HEK293 (cell line): ENCODE measurements at regions not wholly inside any gene's neighbourhood (a gene's known extent, or its start where the extent isn't known, plus 50 kb on each side); places are given as distances from the start of the nearest gene placed in this dataset.

ENCODE experiments used
- CTCF ChIA-PET: fragments of 350-600 bp; formaldehyde crosslinking; extraction: SDS; loops from one replicate; lab custom pipeline; 2021; ENCODE audit warnings: antibody characterized with exemption; lab: Yijun Ruan, JAX
- POLR2A ChIA-PET: fragments of 300-600 bp; formaldehyde crosslinking; extraction: SDS; loops from one replicate; lab custom pipeline; 2020; ENCODE audit warnings: antibody characterized with exemption, inconsistent platforms; lab: Yijun Ruan, JAX
- H3K27ac ChIP-seq: fragments of 200-500 bp; sonication (Bioruptor generic); 2 replicates; pipeline ENCODE4 v1.5.1; 2014; ENCODE audit warnings: low read depth, low read length, control low read depth, inconsistent platforms; ENCODE audit errors: extremely low read depth
- H3K36me3 ChIP-seq, 2 experiments: fragments of 200-500 bp in 1 of 2; sonication (Bioruptor generic) in 1 of 2; 1 replicate in 1 of 2; 2 replicates in 1 of 2; pipeline ENCODE4 v1.5.1; 2014 to 2017; ENCODE audit warnings: inconsistent platforms in 2 of 2, low read length in 2 of 2; ENCODE audit not compliant: control insufficient read depth in 2 of 2, insufficient read depth in 1 of 2
- H3K4me1 ChIP-seq: fragments of 200-500 bp; sonication (Bioruptor generic); 2 replicates; pipeline ENCODE4 v1.5.1; 2014; ENCODE audit warnings: mild to moderate bottlenecking, low read length, inconsistent platforms; ENCODE audit not compliant: control insufficient read depth, insufficient read depth
- H3K4me3 ChIP-seq: 2 replicates; pipeline ENCODE4 v1.5.1; 2011; ENCODE audit warnings: low read depth, mild to moderate bottlenecking, control low read depth, low read length, moderate library complexity
- H3K9me3 ChIP-seq: fragments of 200-500 bp; sonication (Bioruptor generic); 2 replicates; pipeline ENCODE4 v1.5.1; 2014; ENCODE audit warnings: low read depth, low read length, inconsistent platforms; ENCODE audit not compliant: control insufficient read depth, insufficient read depth
- GFI1B ChIP-seq: fragments of 450-650 bp; formaldehyde crosslinking; IDR thresholded peaks from 2 replicates; pipeline ENCODE4 v1.5.1; 2016; ENCODE audit warnings: missing biosample characterization, missing genetic modification characterization
- GLIS2 ChIP-seq: fragments of 450-650 bp; formaldehyde crosslinking; IDR thresholded peaks from 2 replicates; pipeline ENCODE4 v1.5.1; 2016; ENCODE audit warnings: missing biosample characterization, missing genetic modification characterization
- IKZF3 ChIP-seq: fragments of 450-650 bp; IDR thresholded peaks from 2 replicates; pipeline ENCODE4 v1.5.0; 2018; ENCODE audit warnings: missing biosample characterization, mild to moderate bottlenecking, missing genetic modification characterization, moderate library complexity
- KLF1 ChIP-seq: fragments of 450-650 bp; formaldehyde crosslinking; IDR thresholded peaks from 2 replicates; pipeline ENCODE4 v1.5.1; 2016; ENCODE audit warnings: missing biosample characterization, missing genetic modification characterization
- KLF8 ChIP-seq: fragments of 450-650 bp; formaldehyde crosslinking; IDR thresholded peaks from 2 replicates; pipeline ENCODE4 v1.5.1; 2016; ENCODE audit warnings: missing biosample characterization, missing genetic modification characterization
- MEIS1 ChIP-seq: sonication (generic); formaldehyde crosslinking; IDR thresholded peaks from 2 replicates; pipeline ENCODE4 v1.8.1; 2022; ENCODE audit warnings: missing genetic modification reagents, mild to moderate bottlenecking, borderline replicate concordance
- SETDB1 ChIP-seq: IDR thresholded peaks from one replicate; pipeline ENCODE4 v1.6.1; 2017; ENCODE audit warnings: mild to moderate bottlenecking, low read length, moderate library complexity, mixed read lengths; ENCODE audit not compliant: insufficient read length
- WT1 ChIP-seq: fragments of 450-650 bp; formaldehyde crosslinking; IDR thresholded peaks from 2 replicates; pipeline ENCODE4 v1.5.1; 2016; ENCODE audit warnings: missing biosample characterization, missing genetic modification characterization
- YY2 ChIP-seq: fragments of 450-650 bp; formaldehyde crosslinking; IDR thresholded peaks from 2 replicates; pipeline ENCODE4 v1.5.1; 2016; ENCODE audit warnings: missing biosample characterization, missing genetic modification characterization
- ZBTB7A ChIP-seq: fragments of 450-650 bp; formaldehyde crosslinking; IDR thresholded peaks from 2 replicates; pipeline ENCODE4 v1.5.1; 2016; ENCODE audit warnings: low read depth, missing biosample characterization, missing genetic modification characterization
- ZFHX2 ChIP-seq: fragments of 450-650 bp; formaldehyde crosslinking; conservative IDR thresholded peaks from 2 replicates; pipeline ENCODE4 v1.5.1; 2016; ENCODE audit warnings: missing biosample characterization, missing genetic modification characterization
- ZNF140 ChIP-seq: fragments of 450-650 bp; formaldehyde crosslinking; IDR thresholded peaks from 2 replicates; pipeline ENCODE4 v1.5.1; 2016; ENCODE audit warnings: missing biosample characterization, missing genetic modification characterization
- ZNF16 ChIP-seq: fragments of 450-650 bp; formaldehyde crosslinking; IDR thresholded peaks from 2 replicates; pipeline ENCODE4 v1.5.1; 2016; ENCODE audit warnings: low read depth, missing biosample characterization, missing genetic modification characterization
- ZNF202 ChIP-seq: fragments of 450-650 bp; formaldehyde crosslinking; IDR thresholded peaks from 2 replicates; pipeline ENCODE4 v1.5.1; 2016; ENCODE audit warnings: missing biosample characterization, missing genetic modification characterization, borderline replicate concordance
- ZNF248 ChIP-seq: fragments of 450-650 bp; formaldehyde crosslinking; IDR thresholded peaks from 2 replicates; pipeline ENCODE4 v1.5.1; 2017; ENCODE audit warnings: missing biosample characterization, missing genetic modification characterization
- ZNF37A ChIP-seq: fragments of 450-650 bp; IDR thresholded peaks from 2 replicates; pipeline ENCODE4 v1.5.1; 2018; ENCODE audit warnings: missing biosample characterization, missing genetic modification characterization
- ZNF426 ChIP-seq: fragments of 450-650 bp; formaldehyde crosslinking; IDR thresholded peaks from 2 replicates; pipeline ENCODE4 v1.5.1; 2017; ENCODE audit warnings: missing biosample characterization, missing genetic modification characterization, mild to moderate bottlenecking, inconsistent platforms, moderate library complexity
- ZNF529 ChIP-seq: fragments of 450-650 bp; formaldehyde crosslinking; IDR thresholded peaks from 2 replicates; pipeline ENCODE4 v1.5.1; 2017; ENCODE audit warnings: missing genetic modification characterization, missing biosample characterization; ENCODE audit not compliant: insufficient replicate concordance
- ZNF561 ChIP-seq: fragments of 450-650 bp; IDR thresholded peaks from 2 replicates; pipeline ENCODE4 v1.5.1; 2018; ENCODE audit warnings: missing biosample characterization, missing genetic modification characterization, borderline replicate concordance
- ZNF571 ChIP-seq: fragments of 450-650 bp; formaldehyde crosslinking; IDR thresholded peaks from 2 replicates; pipeline ENCODE4 v1.5.0; 2017; ENCODE audit warnings: missing biosample characterization, missing genetic modification characterization
- ZNF621 ChIP-seq: fragments of 450-650 bp; formaldehyde crosslinking; IDR thresholded peaks from 2 replicates; pipeline ENCODE4 v1.5.1; 2017; ENCODE audit warnings: missing biosample characterization, missing genetic modification characterization
- ZNF624 ChIP-seq: fragments of 450-650 bp; formaldehyde crosslinking; IDR thresholded peaks from 2 replicates; pipeline ENCODE4 v1.5.1; 2017; ENCODE audit warnings: missing biosample characterization, missing genetic modification characterization
- ZNF670 ChIP-seq: fragments of 450-650 bp; formaldehyde crosslinking; IDR thresholded peaks from 2 replicates; pipeline ENCODE4 v1.5.1; 2016; ENCODE audit warnings: missing biosample characterization, missing genetic modification characterization, low read depth
- ZNF701 ChIP-seq: fragments of 450-650 bp; formaldehyde crosslinking; IDR thresholded peaks from 2 replicates; pipeline ENCODE4 v1.5.1; 2016; ENCODE audit warnings: missing biosample characterization, missing genetic modification characterization
- ZNF707 ChIP-seq: fragments of 450-650 bp; formaldehyde crosslinking; IDR thresholded peaks from 2 replicates; pipeline ENCODE4 v1.5.1; 2016; ENCODE audit warnings: missing biosample characterization, missing genetic modification characterization
- TF ChIP-seq, protein P1 (sequence below): fragments of 450-650 bp; formaldehyde crosslinking; IDR thresholded peaks from 2 replicates; pipeline ENCODE4 v1.5.1; 2016; ENCODE audit warnings: missing biosample characterization, missing genetic modification characterization
- TF ChIP-seq, protein P2 (sequence below): fragments of 450-650 bp; formaldehyde crosslinking; IDR thresholded peaks from 2 replicates; pipeline ENCODE4 v1.5.1; 2017; ENCODE audit warnings: missing biosample characterization, mild to moderate bottlenecking, missing genetic modification characterization, moderate library complexity
- TF ChIP-seq, protein P3 (sequence below): fragments of 450-650 bp; formaldehyde crosslinking; IDR thresholded peaks from 2 replicates; pipeline ENCODE4 v1.5.1; 2016; ENCODE audit warnings: missing biosample characterization, missing genetic modification characterization
- TF ChIP-seq, protein P4 (sequence below): fragments of 450-650 bp; formaldehyde crosslinking; IDR thresholded peaks from 2 replicates; pipeline ENCODE4 v1.5.1; 2017; ENCODE audit warnings: missing biosample characterization, missing genetic modification characterization

DNA sequence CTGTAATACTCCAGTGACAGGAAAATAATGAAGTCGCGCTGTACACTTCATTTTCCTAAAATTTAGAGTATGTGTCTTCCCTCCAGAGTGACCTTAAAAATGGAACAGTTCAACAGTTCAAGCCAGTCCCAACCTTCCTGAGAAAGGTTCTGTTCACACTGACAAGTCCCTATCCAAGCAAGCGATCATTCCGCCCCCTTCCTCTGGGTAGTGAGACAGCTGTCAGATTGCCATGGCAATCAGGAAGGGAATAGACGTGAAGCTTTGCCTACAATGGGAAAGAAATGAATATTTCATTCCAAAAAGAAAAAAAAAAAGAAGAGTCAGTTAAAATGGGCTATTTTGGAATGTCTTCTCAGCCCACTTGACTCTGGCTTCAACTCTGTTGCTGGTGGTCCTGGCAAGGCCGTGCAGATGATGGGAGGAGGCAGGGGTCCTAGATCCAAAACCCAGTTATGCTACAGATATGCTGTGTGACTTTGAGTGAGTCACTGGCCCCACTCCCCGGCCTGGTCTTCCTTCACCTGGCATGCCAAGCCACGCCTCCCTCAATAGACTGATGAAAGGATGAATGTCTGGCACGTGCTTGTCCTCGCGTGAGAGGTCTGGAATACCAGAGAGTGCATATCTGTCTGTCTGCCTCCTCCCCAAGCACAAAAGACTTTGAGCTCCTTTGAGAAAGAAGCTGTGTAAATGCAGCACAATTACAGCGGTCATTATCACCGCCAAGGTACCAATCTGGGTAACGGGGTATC is 165.8 kb upstream of the WWC1 start (continued):
- TF ChIP-seq, protein P1, sequence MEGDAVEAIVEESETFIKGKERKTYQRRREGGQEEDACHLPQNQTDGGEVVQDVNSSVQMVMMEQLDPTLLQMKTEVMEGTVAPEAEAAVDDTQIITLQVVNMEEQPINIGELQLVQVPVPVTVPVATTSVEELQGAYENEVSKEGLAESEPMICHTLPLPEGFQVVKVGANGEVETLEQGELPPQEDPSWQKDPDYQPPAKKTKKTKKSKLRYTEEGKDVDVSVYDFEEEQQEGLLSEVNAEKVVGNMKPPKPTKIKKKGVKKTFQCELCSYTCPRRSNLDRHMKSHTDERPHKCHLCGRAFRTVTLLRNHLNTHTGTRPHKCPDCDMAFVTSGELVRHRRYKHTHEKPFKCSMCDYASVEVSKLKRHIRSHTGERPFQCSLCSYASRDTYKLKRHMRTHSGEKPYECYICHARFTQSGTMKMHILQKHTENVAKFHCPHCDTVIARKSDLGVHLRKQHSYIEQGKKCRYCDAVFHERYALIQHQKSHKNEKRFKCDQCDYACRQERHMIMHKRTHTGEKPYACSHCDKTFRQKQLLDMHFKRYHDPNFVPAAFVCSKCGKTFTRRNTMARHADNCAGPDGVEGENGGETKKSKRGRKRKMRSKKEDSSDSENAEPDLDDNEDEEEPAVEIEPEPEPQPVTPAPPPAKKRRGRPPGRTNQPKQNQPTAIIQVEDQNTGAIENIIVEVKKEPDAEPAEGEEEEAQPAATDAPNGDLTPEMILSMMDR (tag by site-specific recombination) = no peak
- TF ChIP-seq ZNF621 (tag by site-specific recombination) = no peak
- no peak for TF ChIP-seq ZNF701 (tag by site-specific recombination)
- TF ChIP-seq GLIS2 = no peak
- no peak for TF ChIP-seq IKZF3
- no peak for TF ChIP-seq ZNF140 (tag by site-specific recombination)
- no peak for TF ChIP-seq ZBTB7A (tag by site-specific recombination)
- no peak for TF ChIP-seq ZNF248 (tag by site-specific recombination)
- no peak for TF ChIP-seq WT1 (tag by site-specific recombination)
- TF ChIP-seq, protein P2, sequence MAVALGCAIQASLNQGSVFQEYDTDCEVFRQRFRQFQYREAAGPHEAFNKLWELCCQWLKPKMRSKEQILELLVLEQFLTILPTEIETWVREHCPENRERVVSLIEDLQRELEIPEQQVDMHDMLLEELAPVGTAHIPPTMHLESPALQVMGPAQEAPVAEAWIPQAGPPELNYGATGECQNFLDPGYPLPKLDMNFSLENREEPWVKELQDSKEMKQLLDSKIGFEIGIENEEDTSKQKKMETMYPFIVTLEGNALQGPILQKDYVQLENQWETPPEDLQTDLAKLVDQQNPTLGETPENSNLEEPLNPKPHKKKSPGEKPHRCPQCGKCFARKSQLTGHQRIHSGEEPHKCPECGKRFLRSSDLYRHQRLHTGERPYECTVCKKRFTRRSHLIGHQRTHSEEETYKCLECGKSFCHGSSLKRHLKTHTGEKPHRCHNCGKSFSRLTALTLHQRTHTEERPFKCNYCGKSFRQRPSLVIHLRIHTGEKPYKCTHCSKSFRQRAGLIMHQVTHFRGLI = no peak
- no peak for TF ChIP-seq ZFHX2 (tag by site-specific recombination)

DNA sequence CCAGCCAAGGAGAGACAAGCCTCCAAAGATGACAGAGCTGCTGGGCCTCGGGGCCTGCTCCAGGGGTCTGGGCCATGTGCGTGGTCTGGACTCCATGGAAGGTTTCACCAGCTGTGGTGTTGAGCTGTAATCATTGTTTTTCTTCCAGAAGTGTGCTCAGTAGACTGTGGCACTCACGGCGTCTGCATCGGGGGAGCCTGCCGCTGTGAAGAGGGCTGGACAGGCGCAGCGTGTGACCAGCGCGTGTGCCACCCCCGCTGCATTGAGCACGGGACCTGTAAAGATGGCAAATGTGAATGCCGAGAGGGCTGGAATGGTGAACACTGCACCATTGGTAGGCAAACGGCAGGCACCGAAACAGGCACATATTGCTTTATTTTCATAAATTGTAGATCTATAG is 164.8 kb upstream of the WWC1 start:
- TF ChIP-seq ZNF37A (no peak), ZNF670 (tag by site-specific recombination) (no peak), ZNF426 (tag by site-specific recombination) (no peak), ZNF202 (tag by site-specific recombination) (no peak), ZNF561 (tag by site-specific recombination) (no peak), SETDB1 (no peak), YY2 (tag by site-specific recombination) (no peak), ZNF529 (tag by site-specific recombination) (no peak), MEIS1 (CRISPR knock-in tag) (no peak), GFI1B (tag by site-specific recombination) (no peak), KLF8 (no peak), ZNF571 (no peak), KLF1 (no peak), ZNF624 (tag by site-specific recombination) (no peak), ZNF707 (tag by site-specific recombination) (no peak), ZNF16 (tag by site-specific recombination) (no peak)
- TF ChIP-seq, protein P3, sequence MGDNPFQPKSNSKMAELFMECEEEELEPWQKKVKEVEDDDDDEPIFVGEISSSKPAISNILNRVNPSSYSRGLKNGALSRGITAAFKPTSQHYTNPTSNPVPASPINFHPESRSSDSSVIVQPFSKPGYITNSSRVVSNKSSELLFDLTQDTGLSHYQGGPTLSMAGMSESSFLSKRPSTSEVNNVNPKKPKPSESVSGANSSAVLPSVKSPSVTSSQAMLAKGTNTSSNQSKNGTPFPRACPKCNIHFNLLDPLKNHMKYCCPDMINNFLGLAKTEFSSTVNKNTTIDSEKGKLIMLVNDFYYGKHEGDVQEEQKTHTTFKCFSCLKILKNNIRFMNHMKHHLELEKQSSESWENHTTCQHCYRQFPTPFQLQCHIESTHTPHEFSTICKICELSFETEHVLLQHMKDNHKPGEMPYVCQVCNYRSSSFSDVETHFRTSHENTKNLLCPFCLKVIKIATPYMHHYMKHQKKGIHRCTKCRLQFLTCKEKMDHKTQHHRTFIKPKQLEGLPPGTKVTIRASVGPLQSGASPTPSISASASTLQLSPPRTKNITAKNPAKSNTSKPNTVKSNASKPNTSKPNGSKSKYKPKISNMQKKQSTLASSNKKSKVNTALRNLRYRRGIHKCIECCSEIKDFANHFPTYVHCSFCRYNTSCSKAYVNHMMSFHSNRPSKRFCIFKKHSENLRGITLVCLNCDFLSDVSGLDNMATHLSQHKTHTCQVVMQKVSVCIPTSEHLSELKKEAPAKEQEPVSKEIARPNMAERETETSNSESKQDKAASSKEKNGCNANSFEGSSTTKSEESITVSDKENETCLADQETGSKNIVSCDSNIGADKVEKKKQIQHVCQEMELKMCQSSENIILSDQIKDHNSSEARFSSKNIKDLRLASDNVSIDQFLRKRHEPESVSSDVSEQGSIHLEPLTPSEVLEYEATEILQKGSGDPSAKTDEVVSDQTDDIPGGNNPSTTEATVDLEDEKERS (tag by site-specific recombination) = no peak
- TF ChIP-seq, protein P4, sequence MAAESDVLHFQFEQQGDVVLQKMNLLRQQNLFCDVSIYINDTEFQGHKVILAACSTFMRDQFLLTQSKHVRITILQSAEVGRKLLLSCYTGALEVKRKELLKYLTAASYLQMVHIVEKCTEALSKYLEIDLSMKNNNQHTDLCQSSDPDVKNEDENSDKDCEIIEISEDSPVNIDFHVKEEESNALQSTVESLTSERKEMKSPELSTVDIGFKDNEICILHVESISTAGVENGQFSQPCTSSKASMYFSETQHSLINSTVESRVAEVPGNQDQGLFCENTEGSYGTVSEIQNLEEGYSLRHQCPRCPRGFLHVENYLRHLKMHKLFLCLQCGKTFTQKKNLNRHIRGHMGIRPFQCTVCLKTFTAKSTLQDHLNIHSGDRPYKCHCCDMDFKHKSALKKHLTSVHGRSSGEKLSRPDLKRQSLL (tag by site-specific recombination) = no peak
- POLR2A ChIA-PET = no interaction called here

More for the DNA sequence above, 164.8 kb upstream of the WWC1 start:
- H3K4me3 ChIP-seq = no peak overlapping the region
- CTCF ChIA-PET = no interaction called here
- H3K4me1 ChIP-seq = no peaks in the 10 kb centered on the region
- H3K27ac ChIP-seq = no peak overlapping the region
- H3K9me3 ChIP-seq = no peaks in the 10 kb centered on the region
- H3K36me3 ChIP-seq = no peaks in the 10 kb centered on the region
